ENCODE measurements at regions not wholly inside any gene's neighbourhood (a gene's known extent, or its start where the extent isn't known, plus 50 kb on each side); places are given as distances from the start of the nearest gene placed in this dataset.

DNA sequence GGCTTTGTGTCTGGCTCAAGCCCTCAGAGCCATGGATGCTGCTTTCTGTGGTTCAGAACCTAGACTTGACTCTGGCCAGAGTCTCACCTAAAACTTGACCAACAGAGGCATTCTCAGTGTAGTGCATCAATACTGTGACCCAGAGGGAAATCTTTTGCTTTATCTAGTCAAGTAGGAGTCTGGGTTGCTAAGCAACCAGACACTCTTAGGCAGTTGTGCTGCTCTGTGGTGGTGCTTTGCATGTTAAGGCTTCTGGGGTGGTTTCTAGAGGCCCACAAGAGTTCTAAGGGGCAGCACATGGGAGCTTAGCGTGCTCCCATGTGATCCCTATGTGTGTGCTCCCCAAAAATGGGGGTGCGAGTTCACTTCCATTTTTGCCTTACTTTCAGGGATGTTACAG lies 224.6 kb upstream of the PLET1 start:
- no peak for TF ChIP-seq EP300 (IDR thresholded peaks at IDR 0.05)
- TF ChIP-seq, protein P1, sequence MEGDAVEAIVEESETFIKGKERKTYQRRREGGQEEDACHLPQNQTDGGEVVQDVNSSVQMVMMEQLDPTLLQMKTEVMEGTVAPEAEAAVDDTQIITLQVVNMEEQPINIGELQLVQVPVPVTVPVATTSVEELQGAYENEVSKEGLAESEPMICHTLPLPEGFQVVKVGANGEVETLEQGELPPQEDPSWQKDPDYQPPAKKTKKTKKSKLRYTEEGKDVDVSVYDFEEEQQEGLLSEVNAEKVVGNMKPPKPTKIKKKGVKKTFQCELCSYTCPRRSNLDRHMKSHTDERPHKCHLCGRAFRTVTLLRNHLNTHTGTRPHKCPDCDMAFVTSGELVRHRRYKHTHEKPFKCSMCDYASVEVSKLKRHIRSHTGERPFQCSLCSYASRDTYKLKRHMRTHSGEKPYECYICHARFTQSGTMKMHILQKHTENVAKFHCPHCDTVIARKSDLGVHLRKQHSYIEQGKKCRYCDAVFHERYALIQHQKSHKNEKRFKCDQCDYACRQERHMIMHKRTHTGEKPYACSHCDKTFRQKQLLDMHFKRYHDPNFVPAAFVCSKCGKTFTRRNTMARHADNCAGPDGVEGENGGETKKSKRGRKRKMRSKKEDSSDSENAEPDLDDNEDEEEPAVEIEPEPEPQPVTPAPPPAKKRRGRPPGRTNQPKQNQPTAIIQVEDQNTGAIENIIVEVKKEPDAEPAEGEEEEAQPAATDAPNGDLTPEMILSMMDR (IDR thresholded peaks at IDR 0.05), result no peak
- no peak for TF ChIP-seq POLR2A (IDR thresholded peaks at IDR 0.05)

Measured in ovary (tissue), 3 donors.